Small intestine (tissue), 7 donors: ENCODE measurements at regions not wholly inside any gene's neighbourhood (a gene's known extent, or its start where the extent isn't known, plus 50 kb on each side); places are given as distances from the start of the nearest gene placed in this dataset.

ENCODE experiments used
- DNase-seq, 2 donors: peaks; one replicate each; pipeline versions ENCODE4 v3.0.0 to v3.0.0-alpha.2; 2013
- FAIRE-seq: peaks from 2 replicates; lab custom pipeline; 2012; peaks lifted over from hg19 to GRCh38; lab: Jason Lieb, UNC
- H3K27ac ChIP-seq, 3 donors: one replicate each; pipeline ENCODE4 v1.5.1; 2013; ENCODE audit warnings: low read length in 2 of 3, mild to moderate bottlenecking in 2 of 3, control low read depth in 1 of 3, inconsistent platforms in 1 of 3, low read depth in 1 of 3, moderate library complexity in 1 of 3
- H3K27me3 ChIP-seq, 3 donors: one replicate each; pipeline ENCODE4 v1.6.1; 2013; ENCODE audit warnings: low read length in 3 of 3, inconsistent platforms in 1 of 3; ENCODE audit not compliant: control insufficient read depth in 3 of 3, insufficient read depth in 3 of 3
- H3K36me3 ChIP-seq, 3 donors: one replicate each; pipeline ENCODE4 v1.6.1; 2013; ENCODE audit warnings: low read length in 3 of 3, inconsistent platforms in 1 of 3, low read depth in 1 of 3, mild to moderate bottlenecking in 1 of 3, moderate library complexity in 1 of 3; ENCODE audit not compliant: control insufficient read depth in 3 of 3, insufficient read depth in 2 of 3
- H3K4me1 ChIP-seq, 3 donors: one replicate each; pipeline ENCODE4 v1.6.1; 2013; ENCODE audit warnings: low read length in 2 of 3, inconsistent platforms in 1 of 3, low read depth in 1 of 3, mild to moderate bottlenecking in 1 of 3, moderate library complexity in 1 of 3; ENCODE audit not compliant: control insufficient read depth in 3 of 3, insufficient read depth in 2 of 3
- H3K4me3 ChIP-seq, 3 donors: one replicate each; pipeline ENCODE4 v1.5.1; 2013; ENCODE audit warnings: low read length in 3 of 3, control low read depth in 1 of 3, inconsistent platforms in 1 of 3, low read depth in 1 of 3, mild to moderate bottlenecking in 1 of 3, moderate library complexity in 1 of 3
- H3K9me3 ChIP-seq, 2 donors: one replicate each; pipeline ENCODE4 v1.6.1; 2013; ENCODE audit warnings: low read depth in 1 of 2, low read length in 1 of 2; ENCODE audit not compliant: control insufficient read depth in 2 of 2, insufficient read depth in 1 of 2
- WGBS, 3 donors: extraction: QIAGEN DNeasy Blood & Tissue Kit; methylation state at CpG; one replicate each; pipeline ENCODE4 v1.1.7; 2013; 5-methylcytosine and 5-hydroxymethylcytosine counted together
- donor health status: healthy with polysubstance abuse.
- donor health status: control.
- donor health status: control.
- donor health status: Bipolar disorder and iron deficiency.
- donor health status: healthy.

DNA sequence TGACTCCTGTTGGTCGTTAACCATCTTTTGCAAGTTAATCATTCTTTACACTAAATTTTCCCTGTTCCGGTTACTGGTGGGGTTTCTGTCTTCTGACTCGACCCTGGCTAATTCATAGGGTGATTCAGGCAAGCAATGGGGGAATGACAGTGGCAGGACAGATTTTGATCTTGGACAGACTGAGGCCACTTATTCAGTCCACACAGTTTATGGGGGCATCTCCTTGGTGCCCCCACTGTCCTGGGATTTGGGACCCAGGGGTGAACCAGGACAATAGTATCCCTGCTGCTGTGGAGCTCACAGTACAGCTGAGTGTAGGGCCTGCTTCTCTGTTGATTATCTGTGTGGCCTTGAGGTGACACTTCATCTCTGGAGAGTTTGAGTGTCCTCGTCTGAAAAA, 540.4 kb downstream of the MATN1 start:
- Histone ChIP-seq H3K4me1 (no peaks in the 10 kb centered on the region), H3K36me3 (no peaks in the 10 kb centered on the region), H3K9me3 (no peaks in the 10 kb centered on the region), H3K27me3 (peaks cover 0 to 2% (median 0%) of the 10 kb centered on the region in 3 donors), H3K27ac (no peak overlapping the region), H3K4me3 (no peak overlapping the region)
- FAIRE-seq (no peak), DNase-seq (no peak)
- 47 to 69% (median 49%) methylated on average over 4 of the region's 4 CpGs for WGBS, 3 donors

DNA sequence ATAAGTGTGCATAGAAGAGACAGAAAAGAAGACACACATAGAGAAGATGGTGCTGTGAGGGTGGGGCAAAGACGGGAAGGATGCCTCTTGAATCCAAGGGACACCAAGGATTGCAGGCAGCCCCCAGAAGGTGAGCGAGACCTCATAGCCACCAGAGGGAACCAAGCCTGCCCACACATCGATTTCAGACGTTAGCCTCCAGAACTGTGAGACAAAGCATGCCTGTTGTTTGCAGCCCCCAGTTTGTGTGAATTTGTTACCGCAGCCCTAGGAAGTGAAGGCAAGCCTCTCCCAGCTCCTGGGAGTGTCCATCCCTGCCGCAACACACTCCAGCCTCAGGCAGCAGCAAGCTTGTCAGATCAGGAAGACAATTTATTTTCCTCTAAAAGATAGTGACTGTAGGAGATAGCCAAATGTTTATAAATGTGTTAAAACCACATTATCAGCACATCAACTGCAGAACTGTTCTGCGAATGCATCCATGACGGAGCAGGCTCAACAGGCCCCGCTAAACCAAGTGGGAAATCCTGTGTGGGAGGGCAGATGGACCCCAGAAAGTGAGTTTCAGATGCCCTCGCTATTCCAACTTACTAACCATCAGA, 543.3 kb downstream of the MATN1 start:
- WGBS, 3 donors = 49 to 61% (median 56%) methylated on average over 10 of the region's 10 CpGs

DNA sequence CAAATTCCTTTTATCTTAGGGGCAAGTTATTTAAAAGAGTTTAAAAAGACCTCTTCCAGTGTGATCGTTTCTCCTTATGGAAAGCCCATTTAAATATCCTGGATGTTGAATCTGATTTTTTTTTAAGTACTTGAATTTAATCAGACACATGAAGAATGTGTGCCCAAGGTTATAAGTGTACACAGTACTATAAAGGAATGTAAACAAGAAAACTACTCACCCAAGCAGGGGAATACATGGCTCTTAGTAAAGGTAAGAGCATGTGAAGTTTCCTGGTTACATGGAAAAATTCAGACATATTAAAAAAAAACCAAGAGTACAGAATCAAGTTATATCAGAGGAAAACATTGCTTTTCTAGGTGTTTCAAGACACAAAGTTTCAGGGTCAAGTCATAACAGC, 546.9 kb downstream of the MATN1 start:
- peaks cover 0 to 2% (median 0%) of the 10 kb centered on the region in 3 donors for H3K27me3 ChIP-seq
- H3K27ac ChIP-seq = no peak overlapping the region
- H3K4me3 ChIP-seq = no peak overlapping the region
- no peaks in the 10 kb centered on the region for H3K9me3 ChIP-seq
- no peaks in the 10 kb centered on the region for H3K36me3 ChIP-seq
- WGBS, 3 donors = 50 to 57% (median 53%) methylated on average over 1 of the region's 1 CpG
- H3K4me1 ChIP-seq = no peaks in the 10 kb centered on the region
- FAIRE-seq (no peak), DNase-seq (no peak)

More for the DNA sequence above, 543.3 kb downstream of the MATN1 start:
- H3K9me3 ChIP-seq = no peaks in the 10 kb centered on the region
- no peak for FAIRE-seq
- no peak for DNase-seq
- no peaks in the 10 kb centered on the region for H3K4me1 ChIP-seq
- H3K27ac ChIP-seq = no peak overlapping the region
- H3K4me3 ChIP-seq = no peak overlapping the region
- peaks cover 0 to 2% (median 0%) of the 10 kb centered on the region in 3 donors for H3K27me3 ChIP-seq
- no peaks in the 10 kb centered on the region for H3K36me3 ChIP-seq

DNA sequence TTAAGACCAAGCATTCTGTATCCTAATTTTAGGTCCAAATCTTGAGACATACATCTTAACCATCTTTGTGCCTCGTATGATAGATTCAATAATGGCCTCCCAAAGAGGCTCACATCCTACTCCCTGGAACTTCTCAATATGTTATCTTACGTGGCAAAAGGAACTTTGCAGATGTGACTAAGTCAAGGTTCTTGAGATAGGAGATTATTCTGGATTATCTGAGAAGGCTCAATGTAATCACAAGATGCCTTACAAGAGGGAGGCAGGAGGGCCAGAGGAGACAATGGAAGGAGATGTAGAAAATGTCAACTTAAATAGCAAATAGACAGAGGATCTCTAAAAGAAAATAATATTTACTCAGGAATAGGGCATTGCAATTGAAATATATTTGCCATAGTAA, 548.9 kb downstream of the MATN1 start:
- Histone ChIP-seq H3K4me3 (no peak overlapping the region), H3K36me3 (no peaks in the 10 kb centered on the region), H3K4me1 (no peaks in the 10 kb centered on the region), H3K9me3 (no peaks in the 10 kb centered on the region), H3K27me3 (peaks cover 0 to 3% (median 0%) of the 10 kb centered on the region in 3 donors), H3K27ac (no peak overlapping the region)
- 51 to 70% (median 52%) methylated on average over 2 of the region's 2 CpGs for WGBS, 3 donors
- DNase-seq (no peak), FAIRE-seq (no peak)

DNA sequence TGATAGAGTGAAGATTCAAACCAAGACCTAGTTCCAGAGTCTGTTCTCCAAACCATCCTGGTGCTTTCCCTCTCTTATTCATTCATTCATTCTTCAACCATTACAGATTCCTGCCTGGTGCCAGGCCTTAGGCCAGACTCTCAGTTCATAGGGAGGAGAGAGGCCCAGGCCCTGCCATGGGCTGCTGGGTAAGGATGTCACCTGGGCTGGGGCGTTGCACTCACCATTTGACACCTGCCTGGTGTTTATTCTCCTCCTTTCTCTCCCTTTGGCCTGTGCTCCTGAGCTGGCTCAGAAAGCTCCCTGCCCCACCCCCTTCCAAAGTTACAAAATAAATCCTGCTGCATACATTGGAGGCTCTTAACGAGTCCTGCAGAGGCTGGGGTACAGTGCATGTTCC, 549.8 kb downstream of the MATN1 start:
- WGBS, 3 donors = 20 to 27% (median 20%) methylated on average over 2 of the region's 2 CpGs
- Histone ChIP-seq H3K27me3 (peaks cover 0 to 3% (median 0%) of the 10 kb centered on the region in 3 donors), H3K27ac (no peak overlapping the region), H3K4me3 (no peak overlapping the region), H3K9me3 (no peaks in the 10 kb centered on the region), H3K4me1 (no peaks in the 10 kb centered on the region), H3K36me3 (no peaks in the 10 kb centered on the region)
- FAIRE-seq (no peak), DNase-seq (no peak)

DNA sequence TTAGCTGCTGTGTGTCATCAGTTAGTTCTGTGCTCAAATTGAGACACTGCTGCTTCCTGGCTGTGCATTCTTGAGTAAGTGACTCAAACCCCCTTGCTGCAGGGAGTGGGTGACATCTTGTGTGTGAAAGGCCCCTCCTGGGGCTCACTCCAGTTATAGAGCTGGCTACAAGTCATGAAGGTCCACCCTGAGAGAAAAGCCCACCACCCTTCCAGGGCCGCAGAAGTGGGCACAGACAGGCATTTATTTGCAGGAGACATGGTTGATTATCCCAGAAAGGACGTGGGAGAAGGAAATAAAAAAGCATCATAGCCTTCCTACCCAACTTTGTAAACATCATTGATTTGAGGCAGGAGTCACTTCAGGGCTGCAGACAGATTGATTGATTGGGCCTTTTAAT, 550.6 kb downstream of the MATN1 start:
- DNase-seq = no peak
- no peak for FAIRE-seq
- H3K27me3 ChIP-seq = peaks cover 0 to 3% (median 0%) of the 10 kb centered on the region in 3 donors
- no peaks in the 10 kb centered on the region for H3K36me3 ChIP-seq
- WGBS, 3 donors = 55 to 64% (median 63%) methylated on average over 2 of the region's 2 CpGs
- no peak overlapping the region for H3K27ac ChIP-seq
- no peaks in the 10 kb centered on the region for H3K9me3 ChIP-seq
- H3K4me1 ChIP-seq = no peaks in the 10 kb centered on the region
- H3K4me3 ChIP-seq = no peak overlapping the region

DNA sequence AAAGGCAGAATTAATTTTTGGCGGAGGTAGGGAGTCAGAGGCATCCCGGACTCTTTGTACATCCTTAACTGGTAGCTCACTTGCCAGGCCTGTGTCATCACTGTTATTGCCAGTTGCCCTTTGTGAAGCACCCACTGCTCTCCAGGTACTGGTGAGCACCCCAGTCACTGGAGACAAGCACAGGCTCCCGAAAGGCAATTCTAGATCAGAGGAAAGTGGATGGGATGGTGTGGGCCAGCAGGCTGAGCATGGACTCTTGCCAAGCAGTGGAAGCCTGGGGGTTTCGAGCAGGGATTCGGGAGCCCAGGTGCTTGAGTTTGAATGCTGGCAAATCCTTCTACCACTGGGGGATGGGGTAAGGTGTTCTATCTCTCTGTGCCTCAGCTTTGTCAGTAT, 551.1 kb downstream of the MATN1 start:
- Histone ChIP-seq H3K9me3 (no peaks in the 10 kb centered on the region), H3K27ac (no peak overlapping the region), H3K4me3 (no peak overlapping the region), H3K36me3 (no peaks in the 10 kb centered on the region), H3K27me3 (peaks cover 0 to 3% (median 0%) of the 10 kb centered on the region in 3 donors), H3K4me1 (no peaks in the 10 kb centered on the region)
- no peak for FAIRE-seq
- 80 to 90% (median 89%) methylated on average over 5 of the region's 5 CpGs for WGBS, 3 donors
- no peak for DNase-seq

DNA sequence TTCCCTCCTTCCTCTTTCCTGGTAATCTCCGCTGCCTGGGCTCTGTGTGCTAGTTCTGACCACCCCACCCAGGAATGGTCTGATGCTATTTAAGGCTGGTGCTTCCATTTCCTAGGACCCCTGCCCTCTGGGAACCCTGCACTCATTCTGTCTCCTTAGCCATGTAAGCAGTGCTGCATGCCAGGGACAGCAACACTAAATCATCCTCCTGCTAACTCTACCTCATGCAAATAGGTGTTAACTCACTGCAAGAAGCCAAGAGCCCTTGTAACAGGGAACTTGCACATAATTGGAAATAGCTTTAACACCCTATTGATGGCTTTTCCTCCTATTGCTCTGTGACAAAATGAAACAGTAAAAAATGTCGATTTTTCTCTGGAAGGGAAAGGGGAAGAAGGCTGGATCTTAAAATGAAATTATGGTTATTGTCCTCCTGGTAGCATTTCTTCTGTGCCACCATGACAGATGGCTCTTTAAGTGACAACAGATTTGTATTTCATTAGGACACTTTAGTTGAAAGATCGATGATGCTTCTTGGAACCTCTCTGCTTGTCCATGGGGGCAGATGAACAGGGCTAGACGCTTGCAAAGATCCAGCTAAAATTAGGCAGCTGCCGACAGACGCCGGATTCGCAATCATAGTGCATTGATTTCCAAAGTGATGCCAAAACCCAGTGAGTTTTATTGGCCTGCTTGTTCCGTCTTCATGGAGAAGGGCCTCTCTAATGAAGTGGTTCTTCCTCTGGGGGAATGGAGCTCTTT, 551.7 kb downstream of the MATN1 start:
- Histone ChIP-seq H3K4me1 (no peaks in the 10 kb centered on the region), H3K36me3 (no peaks in the 10 kb centered on the region), H3K4me3 (no peak overlapping the region), H3K27ac (no peak overlapping the region), H3K9me3 (no peaks in the 10 kb centered on the region), H3K27me3 (peaks cover 0 to 3% (median 0%) of the 10 kb centered on the region in 3 donors)
- FAIRE-seq (no peak), DNase-seq (no peak)
- WGBS, 3 donors = 72 to 84% (median 80%) methylated on average over 9 of the region's 9 CpGs
